A549 (cell line): ENCODE measurements at regions not wholly inside any gene's neighbourhood (a gene's known extent, or its start where the extent isn't known, plus 50 kb on each side); places are given as distances from the start of the nearest gene placed in this dataset.

Experiments used
- ATAC-seq, 2 experiments: fragments of 200-7000 bp in 1 of 2; fragments of >200 bp in 1 of 2; cut with Nextera tagmentation in 1 of 2; cut with Tn5 transposase in 1 of 2; 3 replicates each; pipeline versions ENCODE4 v1.8.0 to v1.9.1; 2018 to 2020; ENCODE audit warnings: mild to moderate bottlenecking in 1 of 2, moderate library complexity in 1 of 2
- CTCF ChIA-PET: fragments of 300-600 bp; sonication (Branson Sonifier 250); formaldehyde crosslinking; extraction: SDS; loops from one replicate; lab custom pipeline; 2021; ENCODE audit warnings: antibody characterized with exemption, inconsistent platforms; lab: Yijun Ruan, JAX
- POLR2A ChIA-PET: fragments of 350-600 bp; formaldehyde crosslinking; extraction: SDS; loops from one replicate; lab custom pipeline; 2021; ENCODE audit warnings: antibody characterized with exemption, inconsistent platforms; lab: Yijun Ruan, JAX
- DNase-seq, 2 experiments: peaks; one replicate each; pipeline versions ENCODE4 v3.0.0 to v3.0.0-alpha.2; 2011 to 2016; ENCODE audit warnings: low read depth in 1 of 2, low spot score in 1 of 2
- FAIRE-seq: peaks from 2 replicates; lab custom pipeline; 2011; peaks lifted over from hg19 to GRCh38; lab: Jason Lieb, UNC
- H3K27ac ChIP-seq, 2 experiments: fragments of >200 bp; sonication (Bioruptor Twin); formaldehyde crosslinking; 3 replicates each; pipeline ENCODE4 v1.5.1; 2016 to 2017
- H3K4me1 ChIP-seq: fragments of >200 bp; sonication (Bioruptor Twin); formaldehyde crosslinking; 3 replicates; pipeline ENCODE4 v1.6.1; 2016
- H3K4me2 ChIP-seq: fragments of >200 bp; sonication (Bioruptor Twin); formaldehyde crosslinking; 3 replicates; pipeline ENCODE4 v1.6.1; 2016
- H3K4me3 ChIP-seq: fragments of >200 bp; sonication (Bioruptor Twin); formaldehyde crosslinking; 3 replicates; pipeline ENCODE4 v1.5.1; 2016
- H3K9me3 ChIP-seq: fragments of >200 bp; sonication (Bioruptor Twin); formaldehyde crosslinking; 3 replicates; pipeline ENCODE4 v1.6.1; 2016
- CBX8 ChIP-seq: fragments of 200-600 bp; sonication (generic); IDR thresholded peaks from 2 replicates; pipeline ENCODE4 v1.6.1; 2016
- CHD4 ChIP-seq: fragments of 200-600 bp; sonication (generic); IDR thresholded peaks from 2 replicates; pipeline ENCODE4 v1.6.1; 2016; ENCODE audit warnings: antibody characterized with exemption, mild to moderate bottlenecking, borderline replicate concordance
- EHMT2 ChIP-seq: fragments of 200-600 bp; sonication (generic); IDR thresholded peaks from 2 replicates; pipeline ENCODE4 v1.6.1; 2016; ENCODE audit warnings: antibody characterized with exemption, low read depth, mild to moderate bottlenecking, moderate library complexity
- EP300 ChIP-seq, 2 experiments: fragments of >200 bp; sonication (Bioruptor Twin); formaldehyde crosslinking; IDR thresholded peaks; 2 replicates in 1 of 2; 3 replicates in 1 of 2; pipeline ENCODE4 v1.6.1; 2016 to 2017
- FOSB ChIP-seq: fragments of 250-450 bp; sonication (Bioruptor Pico); IDR thresholded peaks from 2 replicates; pipeline ENCODE4 v1.5.0; 2020; ENCODE audit warnings: mild to moderate bottlenecking, moderate library complexity
- FOSL2 ChIP-seq, 2 experiments: fragments of 450-650 bp in 1 of 2; fragments of >200 bp in 1 of 2; sonication (Bioruptor Twin) in 1 of 2; formaldehyde crosslinking; IDR thresholded peaks; 2 replicates each; pipeline versions ENCODE4 v1.5.0 to v1.6.1; 2016 to 2020; ENCODE audit warnings: mild to moderate bottlenecking in 1 of 2, moderate library complexity in 1 of 2
- GATA3 ChIP-seq: IDR thresholded peaks from 2 replicates; pipeline ENCODE4 v1.6.1; 2012; ENCODE audit warnings: borderline replicate concordance
- HDAC2 ChIP-seq: fragments of 200-600 bp; sonication (generic); IDR thresholded peaks from 2 replicates; pipeline ENCODE4 v1.6.1; 2016
- HOXA7 ChIP-seq: fragments of 250-450 bp; sonication (Bioruptor Pico); IDR thresholded peaks from 2 replicates; pipeline ENCODE4 v1.5.0; 2020; ENCODE audit warnings: mild to moderate bottlenecking, moderate library complexity
- JUNB ChIP-seq: fragments of >200 bp; sonication (Bioruptor Twin); formaldehyde crosslinking; IDR thresholded peaks from 2 replicates; pipeline ENCODE4 v1.6.1; 2016
- MAFK ChIP-seq: fragments of 450-650 bp; IDR thresholded peaks from 2 replicates; pipeline ENCODE4 v1.6.1; 2014; ENCODE audit not compliant: partially characterized antibody
- MAZ ChIP-seq: fragments of 150-350 bp; IDR thresholded peaks from 2 replicates; pipeline ENCODE4 v1.6.1; 2014; ENCODE audit warnings: antibody characterized with exemption, low read depth, low read length, borderline replicate concordance
- POLR2A ChIP-seq: IDR thresholded peaks from 2 replicates; pipeline ENCODE4 v1.6.1; 2012; ENCODE audit warnings: mild to moderate bottlenecking, low read length
- RAD21 ChIP-seq, 2 experiments: fragments of >200 bp in 1 of 2; sonication (Bioruptor Twin) in 1 of 2; formaldehyde crosslinking in 1 of 2; IDR thresholded peaks in 1 of 2; conservative IDR thresholded peaks in 1 of 2; 2 replicates in 1 of 2; 3 replicates in 1 of 2; pipeline ENCODE4 v1.6.1; 2012 to 2018; ENCODE audit warnings: inconsistent platforms in 1 of 2
- SMC3 ChIP-seq: fragments of >200 bp; sonication (Bioruptor Twin); formaldehyde crosslinking; IDR thresholded peaks from 3 replicates; pipeline ENCODE4 v1.6.1; 2018; ENCODE audit warnings: inconsistent platforms
- SREBF2 ChIP-seq: fragments of 450-650 bp; IDR thresholded peaks from 2 replicates; pipeline ENCODE4 v1.6.1; 2014; ENCODE audit warnings: mild to moderate bottlenecking, moderate library complexity
- TP53 ChIP-seq: fragments of 250-450 bp; sonication (Bioruptor Pico); IDR thresholded peaks from 2 replicates; pipeline ENCODE4 v1.5.0; 2021; ENCODE audit warnings: mild to moderate bottlenecking, moderate library complexity
- ZNF302 ChIP-seq: fragments of 250-450 bp; sonication (Bioruptor Pico); IDR thresholded peaks from 2 replicates; pipeline ENCODE4 v1.9.0; 2021; ENCODE audit warnings: inconsistent platforms, mild to moderate bottlenecking, moderate library complexity
- WGBS: methylation state at CpG from one replicate; pipeline ENCODE4 v1.1.6; 2017; ENCODE audit errors: missing lambda C conversion rate; 5-methylcytosine and 5-hydroxymethylcytosine counted together
- TF ChIP-seq, protein P1 (sequence below): fragments of 250-450 bp; sonication (Bioruptor Pico); IDR thresholded peaks from 2 replicates; pipeline ENCODE4 v1.5.0; 2020; ENCODE audit warnings: low read depth, mild to moderate bottlenecking, moderate library complexity
- TF ChIP-seq, protein P2 (sequence below): IDR thresholded peaks from 2 replicates; pipeline ENCODE4 v1.6.1; 2012
- TF ChIP-seq, protein P3 (sequence below): fragments of >200 bp; sonication (Bioruptor Twin); formaldehyde crosslinking; IDR thresholded peaks from 3 replicates; pipeline ENCODE4 v1.6.1; 2016
- TF ChIP-seq, protein P4 (sequence below): fragments of >200 bp; sonication (Bioruptor Twin); formaldehyde crosslinking; IDR thresholded peaks from 2 replicates; pipeline ENCODE4 v1.6.1; 2016

DNA sequence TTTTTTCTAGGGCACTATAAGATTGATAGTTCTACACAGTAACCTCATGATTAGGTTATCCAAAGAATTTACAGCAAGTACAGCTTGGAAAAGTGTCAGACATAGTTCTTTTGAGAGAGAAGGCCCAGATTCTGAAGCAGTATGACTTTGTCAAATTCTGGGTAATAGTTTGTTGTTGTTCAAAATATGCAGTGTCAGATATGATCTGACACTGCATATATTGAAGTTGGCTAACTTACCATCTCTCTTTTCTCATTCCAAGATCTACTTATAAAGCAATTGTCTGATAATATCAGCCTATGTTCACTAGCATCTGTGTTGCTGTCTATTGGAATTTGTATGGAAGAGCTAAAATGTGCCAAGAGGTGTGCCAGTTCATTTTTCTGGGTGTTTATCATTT lies 160.1 kb downstream of the CTH start (continued):
- no peak for TF ChIP-seq HOXA7 (CRISPR knock-in tag)
- TF ChIP-seq EHMT2, result no peak
- TF ChIP-seq POLR2A, result no peak
- TF ChIP-seq, protein P1, sequence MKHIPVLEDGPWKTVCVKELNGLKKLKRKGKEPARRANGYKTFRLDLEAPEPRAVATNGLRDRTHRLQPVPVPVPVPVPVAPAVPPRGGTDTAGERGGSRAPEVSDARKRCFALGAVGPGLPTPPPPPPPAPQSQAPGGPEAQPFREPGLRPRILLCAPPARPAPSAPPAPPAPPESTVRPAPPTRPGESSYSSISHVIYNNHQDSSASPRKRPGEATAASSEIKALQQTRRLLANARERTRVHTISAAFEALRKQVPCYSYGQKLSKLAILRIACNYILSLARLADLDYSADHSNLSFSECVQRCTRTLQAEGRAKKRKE (CRISPR knock-in tag), result no peak
- no peak for TF ChIP-seq FOSL2 (IDR thresholded peaks at IDR 0.05)
- TF ChIP-seq FOSL2 (CRISPR knock-in tag; IDR thresholded peaks at IDR 0.05), result no peak
- no peak for TF ChIP-seq MAZ

DNA sequence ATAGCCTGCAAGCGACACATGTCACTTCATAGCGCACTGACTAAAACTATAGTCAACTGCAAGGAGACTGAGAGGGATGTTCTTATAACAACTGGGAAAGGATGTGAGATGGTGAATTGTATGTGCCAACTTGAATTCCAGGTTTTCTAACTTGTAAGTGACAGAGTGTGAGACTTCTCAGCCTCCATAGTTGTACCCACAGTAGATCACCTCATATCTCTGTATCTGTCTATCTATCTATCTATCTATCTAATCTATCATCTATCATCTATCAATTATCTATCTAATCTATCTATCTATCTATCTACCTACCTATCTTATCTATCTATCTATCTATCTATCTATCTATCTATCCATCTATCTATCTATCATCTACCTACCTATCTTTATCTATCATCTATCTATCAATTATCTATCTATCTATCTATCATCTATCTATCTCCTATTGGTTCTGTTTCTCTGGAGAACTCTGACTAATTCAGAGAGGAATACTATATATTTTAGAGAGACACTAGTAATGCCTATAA lies 162.3 kb downstream of the CTH start:
- no peak for DNase-seq
- Histone ChIP-seq H3K4me2 (no peak overlapping the region), H3K4me1 (no peaks in the 10 kb centered on the region), H3K4me3 (no peak overlapping the region), H3K9me3 (no peaks in the 10 kb centered on the region), H3K27ac (no peak overlapping the region)
- FAIRE-seq, result no peak
- TF ChIP-seq CBX8, result no peak
- no peak for TF ChIP-seq FOSB (CRISPR knock-in tag)
- TF ChIP-seq SREBF2, result no peak
- TF ChIP-seq, protein P2, sequence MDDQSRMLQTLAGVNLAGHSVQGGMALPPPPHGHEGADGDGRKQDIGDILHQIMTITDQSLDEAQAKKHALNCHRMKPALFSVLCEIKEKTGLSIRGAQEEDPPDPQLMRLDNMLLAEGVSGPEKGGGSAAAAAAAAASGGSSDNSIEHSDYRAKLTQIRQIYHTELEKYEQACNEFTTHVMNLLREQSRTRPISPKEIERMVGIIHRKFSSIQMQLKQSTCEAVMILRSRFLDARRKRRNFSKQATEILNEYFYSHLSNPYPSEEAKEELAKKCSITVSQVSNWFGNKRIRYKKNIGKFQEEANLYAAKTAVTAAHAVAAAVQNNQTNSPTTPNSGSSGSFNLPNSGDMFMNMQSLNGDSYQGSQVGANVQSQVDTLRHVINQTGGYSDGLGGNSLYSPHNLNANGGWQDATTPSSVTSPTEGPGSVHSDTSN, result no peak
- TF ChIP-seq FOSL2 (IDR thresholded peaks at IDR 0.05), result no peak
- no peak for TF ChIP-seq FOSL2 (CRISPR knock-in tag; IDR thresholded peaks at IDR 0.05)
- TF ChIP-seq RAD21 (conservative IDR thresholded peaks at IDR 0.05 in 1 of 2, IDR thresholded peaks at IDR 0.05 in 1 of 2), result no peak
- TF ChIP-seq, protein P3, sequence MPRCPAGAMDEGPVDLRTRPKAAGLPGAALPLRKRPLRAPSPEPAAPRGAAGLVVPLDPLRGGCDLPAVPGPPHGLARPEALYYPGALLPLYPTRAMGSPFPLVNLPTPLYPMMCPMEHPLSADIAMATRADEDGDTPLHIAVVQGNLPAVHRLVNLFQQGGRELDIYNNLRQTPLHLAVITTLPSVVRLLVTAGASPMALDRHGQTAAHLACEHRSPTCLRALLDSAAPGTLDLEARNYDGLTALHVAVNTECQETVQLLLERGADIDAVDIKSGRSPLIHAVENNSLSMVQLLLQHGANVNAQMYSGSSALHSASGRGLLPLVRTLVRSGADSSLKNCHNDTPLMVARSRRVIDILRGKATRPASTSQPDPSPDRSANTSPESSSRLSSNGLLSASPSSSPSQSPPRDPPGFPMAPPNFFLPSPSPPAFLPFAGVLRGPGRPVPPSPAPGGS, result no peak
- TF ChIP-seq EHMT2, result no peak
- TF ChIP-seq GATA3, result no peak
- 85% methylated on average over 2 of the region's 2 CpGs for WGBS
- POLR2A ChIA-PET, result no interaction called here
- ATAC-seq, result no peak
- CTCF ChIA-PET, result no interaction called here

DNA sequence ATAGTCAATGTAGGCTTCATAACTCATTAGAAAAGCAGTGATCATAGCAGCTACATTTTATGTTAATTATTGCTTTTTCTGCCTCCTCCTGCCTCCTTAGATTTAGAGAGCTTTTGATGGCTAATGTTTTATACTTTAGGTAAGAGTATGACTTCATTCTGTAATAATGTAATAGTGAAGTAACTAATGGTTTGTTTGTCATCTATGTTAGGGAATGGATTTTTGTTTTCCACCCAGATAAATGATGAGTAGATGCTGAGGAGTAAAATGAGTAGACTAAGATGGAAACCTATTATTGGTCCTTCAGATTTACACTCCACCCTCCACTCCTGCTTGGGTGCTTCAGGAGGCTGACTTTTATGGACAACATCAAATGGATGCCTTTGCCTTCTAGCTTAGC lies 170.6 kb downstream of the CTH start:
- H3K9me3 ChIP-seq, result no peaks in the 10 kb centered on the region
- no peak for ATAC-seq
- TF ChIP-seq SREBF2 (no peak), TP53 (CRISPR knock-in tag) (no peak), ZNF302 (CRISPR knock-in tag) (no peak), POLR2A (no peak), SMC3 (no peak), EP300 (IDR thresholded peaks at IDR 0.05) (no peak), MAFK (no peak), CHD4 (no peak), HDAC2 (no peak), JUNB (no peak)
- TF ChIP-seq, protein P4, sequence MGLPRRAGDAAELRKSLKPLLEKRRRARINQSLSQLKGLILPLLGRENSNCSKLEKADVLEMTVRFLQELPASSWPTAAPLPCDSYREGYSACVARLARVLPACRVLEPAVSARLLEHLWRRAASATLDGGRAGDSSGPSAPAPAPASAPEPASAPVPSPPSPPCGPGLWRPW, result no peak
- TF ChIP-seq, all 56 proteins: peak for 0
- CTCF ChIA-PET, result no interaction called here
- DNase-seq (no peak), FAIRE-seq (no peak)
- no peak overlapping the region for H3K4me3 ChIP-seq
- no peak overlapping the region for H3K27ac ChIP-seq
- H3K4me2 ChIP-seq, result no peak overlapping the region
- no peaks in the 10 kb centered on the region for H3K4me1 ChIP-seq
- POLR2A ChIA-PET, result no interaction called here
